OCI-LY7 (cell line): ENCODE measurements at regions not wholly inside any gene's neighbourhood (a gene's known extent, or its start where the extent isn't known, plus 50 kb on each side); places are given as distances from the start of the nearest gene placed in this dataset.

Experiments used
- CTCF ChIP-seq: fragments of 200-600 bp; sonication (generic); conservative IDR thresholded peaks from 2 replicates; pipeline ENCODE4 v1.5.1; 2014; ENCODE audit warnings: mild to moderate bottlenecking, antibody characterized with exemption, low read length, moderate library complexity, mixed read lengths
- EZH2phosphoT487 ChIP-seq: fragments of 200-600 bp; sonication (generic); IDR thresholded peaks from 2 replicates; pipeline ENCODE4 v1.6.1; 2018; ENCODE audit warnings: low read depth, borderline replicate concordance, mild to moderate bottlenecking, mixed run types, antibody characterized with exemption, low read length, moderate library complexity, mixed read lengths

GRCh38 chr6:134810402-134810801, 139.5 kb downstream of the ALDH8A1 start:
- TF ChIP-seq CTCF (no peak), EZH2phosphoT487 (no peak)
